A673 (cell line): ENCODE measurements at regions not wholly inside any gene's neighbourhood (a gene's known extent, or its start where the extent isn't known, plus 50 kb on each side); places are given as distances from the start of the nearest gene placed in this dataset.

ENCODE experiments used
- BruUV-seq: library from RNA; stranded (reverse); fragments of 400-500 nt; replicated peaks from 2 replicates; lab custom pipeline; 2021; lab: Mats Ljungman, UMichigan
- CTCF ChIA-PET: fragments of 300-600 bp; sonication (Branson Sonifier 250); formaldehyde crosslinking; loops from one replicate; lab custom pipeline; 2022; ENCODE audit warnings: antibody characterized with exemption; lab: Charles Lee
- POLR2A ChIA-PET: fragments of 300-600 bp; sonication (Branson Sonifier 250); formaldehyde crosslinking; loops from one replicate; lab custom pipeline; 2022; ENCODE audit warnings: antibody characterized with exemption; ENCODE audit not compliant: low non-redundant PET; lab: Charles Lee
- DNase-seq: peaks from one replicate; pipeline ENCODE4 v3.0.0-alpha.2; 2015; ENCODE audit warnings: low spot score
- H3K27ac ChIP-seq: fragments of 200-600 bp; sonication (generic); 2 replicates; pipeline ENCODE4 v1.5.1; 2016; ENCODE audit warnings: mixed run types, low read depth, mild to moderate bottlenecking, mixed read lengths, antibody characterized with exemption, low read length; ENCODE audit not compliant: poor library complexity, severe bottlenecking
- H3K27me3 ChIP-seq: fragments of 200-600 bp; sonication (generic); replicated peaks from 2 replicates; pipeline ENCODE4 v1.6.1; 2017; ENCODE audit warnings: mixed run types, low read depth, mild to moderate bottlenecking, mixed read lengths, antibody characterized with exemption, low read length; ENCODE audit not compliant: insufficient read depth, poor library complexity
- H3K36me3 ChIP-seq: fragments of 200-600 bp; sonication (generic); 2 replicates; pipeline ENCODE4 v1.6.1; 2016; ENCODE audit warnings: mixed run types, mild to moderate bottlenecking, mixed read lengths, antibody characterized with exemption, low read length; ENCODE audit not compliant: insufficient read depth, poor library complexity, severe bottlenecking
- H3K4me1 ChIP-seq: fragments of 200-600 bp; sonication (generic); 2 replicates; pipeline ENCODE4 v1.6.1; 2017; ENCODE audit warnings: mixed run types, mild to moderate bottlenecking, mixed read lengths, antibody characterized with exemption, low read length; ENCODE audit not compliant: insufficient read depth, poor library complexity, severe bottlenecking
- H3K4me3 ChIP-seq: fragments of 200-600 bp; sonication (generic); 2 replicates; pipeline ENCODE4 v1.5.1; 2016; ENCODE audit warnings: low read depth, mixed run types, mild to moderate bottlenecking, mixed read lengths, low read length; ENCODE audit not compliant: poor library complexity, severe bottlenecking
- H3K9me3 ChIP-seq: fragments of 200-600 bp; sonication (generic); 2 replicates; pipeline ENCODE4 v1.6.1; 2016; ENCODE audit warnings: mixed run types, low read depth, mild to moderate bottlenecking, mixed read lengths, antibody characterized with exemption, low read length; ENCODE audit not compliant: poor library complexity, severe bottlenecking
- CTCF ChIP-seq: fragments of 300-800, 200-600 bp; sonication (generic); conservative IDR thresholded peaks from 2 replicates; pipeline ENCODE4 v1.5.1; 2017; ENCODE audit warnings: low read depth, mild to moderate bottlenecking, antibody characterized with exemption, low read length, moderate library complexity, mixed read lengths
- EZH2 ChIP-seq: fragments of 200-600 bp; sonication (generic); IDR thresholded peaks from 2 replicates; pipeline ENCODE4 v1.6.1; 2017; ENCODE audit warnings: borderline replicate concordance, low read depth, mild to moderate bottlenecking, mixed read lengths, antibody characterized with exemption, low read length; ENCODE audit not compliant: poor library complexity, severe bottlenecking
- intact Hi-C: fragments of 100-400 bp; cut with micrococcal nuclease; formaldehyde crosslinking; loops from one replicate; pipeline ENCODE4 v1.10.0; 2022; ENCODE audit not compliant: unreplicated experiment

- CTCF ChIA-PET = no interaction called here
- Histone ChIP-seq H3K27me3 (no peaks in the 10 kb centered on the region), H3K9me3 (no peaks in the 10 kb centered on the region), H3K27ac (no peak overlapping the region), H3K4me1 (no peaks in the 10 kb centered on the region), H3K4me3 (no peak overlapping the region), H3K36me3 (no peaks in the 10 kb centered on the region)
- BruUV-seq = no TSS peak
- intact Hi-C loops = no loop called here
- TF ChIP-seq CTCF = no peak
- TF ChIP-seq EZH2 = no peak
- no peak for DNase-seq
- POLR2A ChIA-PET = no interaction called here
These were observed 277.3 kb downstream of the SLC16A7 start for GRCh38 chr12:59873136-59873535.

GRCh38 chr12:59874781-59875180 is 279.0 kb downstream of the SLC16A7 start:
- Histone ChIP-seq H3K27ac (no peak overlapping the region), H3K4me1 (no peaks in the 10 kb centered on the region), H3K4me3 (no peak overlapping the region), H3K27me3 (no peaks in the 10 kb centered on the region), H3K36me3 (no peaks in the 10 kb centered on the region), H3K9me3 (no peaks in the 10 kb centered on the region)
- no TSS peak for BruUV-seq
- ChIA-PET POLR2A (no interaction called here), CTCF (no interaction called here)
- intact Hi-C loops = no loop called here
- no peak for DNase-seq
- TF ChIP-seq EZH2 = no peak
- TF ChIP-seq CTCF = no peak

- Histone ChIP-seq H3K27me3 (no peaks in the 10 kb centered on the region), H3K9me3 (no peaks in the 10 kb centered on the region), H3K27ac (no peak overlapping the region), H3K4me1 (no peaks in the 10 kb centered on the region), H3K36me3 (no peaks in the 10 kb centered on the region), H3K4me3 (no peak overlapping the region)
- CTCF ChIA-PET = no interaction called here
- no TSS peak for BruUV-seq
- intact Hi-C loops = no loop called here
- no peak for DNase-seq
- POLR2A ChIA-PET = no interaction called here
- no peak for TF ChIP-seq CTCF
- TF ChIP-seq EZH2 = no peak
These were observed 290.4 kb downstream of the SLC16A7 start for GRCh38 chr12:59886131-59886733.
